Fibroblast of upper back skin (primary cell): ENCODE measurements at regions not wholly inside any gene's neighbourhood (a gene's known extent, or its start where the extent isn't known, plus 50 kb on each side); places are given as distances from the start of the nearest gene placed in this dataset.
"Not testable (repeated sequence)": the region's sequence is repeated elsewhere in the genome, so short reads cannot be mapped to it uniquely, and the experiment has no call there.

Experiments
- DNase-seq: peaks from one replicate; pipeline ENCODE4 v3.0.0-alpha.2; 2013

- no peak for DNase-seq
Measured at GRCh38 chr9:95729669-95730368, 145.7 kb upstream of the ERCC6L2 start.

- no peak for DNase-seq
Measured at GRCh38 chr9:95729046-95729445, 146.4 kb upstream of the ERCC6L2 start.

GRCh38 chr9:95727947-95728520 lies 147.5 kb upstream of the ERCC6L2 start:
- no peak for DNase-seq

GRCh38 chr9:95726756-95727155 lies 148.7 kb upstream of the ERCC6L2 start:
- DNase-seq = peak; percentile 60

- no peak for DNase-seq
Measured at GRCh38 chr9:95725045-95725444, 150.4 kb upstream of the ERCC6L2 start.

- DNase-seq = no peak
Measured at GRCh38 chr9:95724253-95724991, 151.1 kb upstream of the ERCC6L2 start.

GRCh38 chr9:95722141-95722540 lies 153.3 kb upstream of the ERCC6L2 start:
- DNase-seq = no peak

GRCh38 chr9:95721061-95721531 lies 154.4 kb upstream of the ERCC6L2 start:
- DNase-seq = no peak

- DNase-seq = no peak
Measured at GRCh38 chr9:95720496-95720895, 155.0 kb upstream of the ERCC6L2 start.

GRCh38 chr9:95719354-95719753 lies 156.1 kb upstream of the ERCC6L2 start:
- DNase-seq = no peak

GRCh38 chr9:95718263-95718662 lies 157.2 kb upstream of the ERCC6L2 start:
- no peak for DNase-seq

- no peak for DNase-seq
Measured at GRCh38 chr9:95715868-95716435, 159.5 kb upstream of the ERCC6L2 start.

GRCh38 chr9:95710446-95710845 lies 165.0 kb upstream of the ERCC6L2 start:
- DNase-seq = no peak

- DNase-seq = no peak
Measured at GRCh38 chr9:95696701-95697100, 178.8 kb upstream of the ERCC6L2 start.

- DNase-seq = no peak
Measured at GRCh38 chr9:95691435-95691834, 174.7 kb upstream of the PTCH1 start.

- DNase-seq = no peak
Measured at GRCh38 chr9:95689669-95690068, 172.9 kb upstream of the PTCH1 start.

GRCh38 chr9:95684516-95684915 lies 167.7 kb upstream of the PTCH1 start:
- no peak for DNase-seq

GRCh38 chr9:95680306-95680705 lies 163.5 kb upstream of the PTCH1 start:
- DNase-seq = not testable (repeated sequence)

GRCh38 chr9:95679874-95680273 lies 163.1 kb upstream of the PTCH1 start:
- no peak for DNase-seq

GRCh38 chr9:95678759-95679158 lies 162.0 kb upstream of the PTCH1 start:
- no peak for DNase-seq

GRCh38 chr9:95670122-95670521 lies 153.4 kb upstream of the PTCH1 start:
- DNase-seq = peak; percentile 9

- no peak for DNase-seq
Measured at GRCh38 chr9:95669253-95669652, 152.5 kb upstream of the PTCH1 start.

GRCh38 chr9:95667789-95668188 lies 151.0 kb upstream of the PTCH1 start:
- DNase-seq = no peak

GRCh38 chr9:95666785-95667155 lies 150.0 kb upstream of the PTCH1 start:
- DNase-seq = no peak
